HepG2 (cell line): ENCODE measurements at regions not wholly inside any gene's neighbourhood (a gene's known extent, or its start where the extent isn't known, plus 50 kb on each side); places are given as distances from the start of the nearest gene placed in this dataset.

ENCODE experiments used
- ATAC-seq: fragments of 200-7000 bp; cut with Tn5 transposase; 3 replicates; pipeline ENCODE4 v1.9.1; 2020; ENCODE audit warnings: mild to moderate bottlenecking, moderate library complexity
- BruUV-seq: library from RNA; stranded (reverse); fragments of 400-500 nt; replicated peaks from 2 replicates; lab custom pipeline; 2021; lab: Mats Ljungman, UMichigan
- CTCF ChIA-PET: fragments of 300-600 bp; formaldehyde crosslinking; extraction: SDS; loops from one replicate; lab custom pipeline; 2021; ENCODE audit warnings: low total read pairs, inconsistent platforms, low intra/inter-chr PET ratio; lab: Yijun Ruan, JAX
- POLR2A ChIA-PET: fragments of 350-600 bp; sonication (Branson Sonifier 250); formaldehyde crosslinking; loops from one replicate; lab custom pipeline; 2020; ENCODE audit warnings: antibody characterized with exemption, inconsistent platforms; lab: Yijun Ruan, JAX
- DNase-seq: peaks from one replicate; pipeline ENCODE4 v3.0.0-alpha.2; 2015; ENCODE audit warnings: low spot score
- FAIRE-seq: peaks from 3 replicates; lab custom pipeline; 2011; peaks lifted over from hg19 to GRCh38; lab: Jason Lieb, UNC
- H2AFZ ChIP-seq: one replicate; pipeline ENCODE4 v1.6.1; 2011; ENCODE audit warnings: low read length, inconsistent platforms
- H3K27ac ChIP-seq: fragments of 300-600 bp; 3 replicates; pipeline ENCODE4 v1.8.0; 2011; ENCODE audit warnings: mixed run types, mild to moderate bottlenecking, mixed read lengths, low read length, inconsistent platforms; ENCODE audit not compliant: insufficient read depth; ENCODE audit errors: extremely low read length
- H3K27me3 ChIP-seq, 2 experiments: fragments of 200-600 bp in 1 of 2; 2 replicates in 1 of 2; 3 replicates in 1 of 2; pipeline versions ENCODE4 v1.6.0 to v1.8.0; 2011; ENCODE audit warnings: low read length in 2 of 2, mild to moderate bottlenecking in 2 of 2, moderate library complexity in 2 of 2, inconsistent platforms in 1 of 2; ENCODE audit not compliant: insufficient read depth in 2 of 2, control insufficient read depth in 1 of 2
- H3K36me3 ChIP-seq, 2 experiments: fragments of 200-600 bp in 1 of 2; replicated peaks in 1 of 2; 2 replicates in 1 of 2; 3 replicates in 1 of 2; pipeline versions ENCODE4 v1.5.1 to v1.8.0; 2011; ENCODE audit warnings: low read length in 2 of 2, inconsistent platforms in 1 of 2; ENCODE audit not compliant: insufficient read depth in 2 of 2, control insufficient read depth in 1 of 2
- H3K4me1 ChIP-seq: 2 replicates; pipeline ENCODE4 v1.5.1; 2012; ENCODE audit warnings: low read length, inconsistent platforms; ENCODE audit not compliant: insufficient read depth
- H3K4me2 ChIP-seq: 2 replicates; pipeline ENCODE4 v1.6.0; 2011; ENCODE audit warnings: low read depth, low read length, inconsistent platforms
- H3K4me3 ChIP-seq, 3 experiments: fragments of 200-600 bp in 1 of 3; sonication (generic), shearing (Covaris generic) in 1 of 3; replicated peaks in 1 of 3; 2 replicates each; pipeline ENCODE4 v1.5.1; 2011 to 2016; ENCODE audit warnings: low read length in 3 of 3, inconsistent platforms in 2 of 3, low read depth in 2 of 3, mild to moderate bottlenecking in 2 of 3, control low read depth in 1 of 3, mixed read lengths in 1 of 3; ENCODE audit not compliant: insufficient read depth in 1 of 3
- H3K79me2 ChIP-seq: one replicate; pipeline ENCODE4 v1.6.1; 2011; ENCODE audit warnings: low read length, inconsistent platforms; ENCODE audit not compliant: insufficient read depth
- H3K9ac ChIP-seq: 2 replicates; pipeline ENCODE4 v1.6.0; 2011; ENCODE audit warnings: mild to moderate bottlenecking, low read depth, low read length, inconsistent platforms; ENCODE audit not compliant: insufficient read depth
- H3K9me3 ChIP-seq: 2 replicates; pipeline ENCODE4 v1.5.1; 2012; ENCODE audit warnings: mild to moderate bottlenecking, low read length
- H4K20me1 ChIP-seq: 2 replicates; pipeline ENCODE4 v1.6.0; 2011; ENCODE audit warnings: inconsistent platforms, mild to moderate bottlenecking, low read length, moderate library complexity; ENCODE audit not compliant: insufficient read depth
- ARID3A ChIP-seq: IDR thresholded peaks from 2 replicates; pipeline ENCODE4 v1.6.1; 2012; ENCODE audit warnings: low read depth, low read length, improper control_type of control experiment
- BCL3 ChIP-seq: sonication (generic); formaldehyde crosslinking; IDR thresholded peaks from 2 replicates; pipeline ENCODE4 v1.5.1; 2020; ENCODE audit warnings: mild to moderate bottlenecking, missing genetic modification reagents, moderate library complexity
- BHLHE40 ChIP-seq: IDR thresholded peaks from 2 replicates; pipeline ENCODE4 v1.6.1; 2011; ENCODE audit warnings: low read length, improper control_type of control experiment
- ELF4 ChIP-seq: sonication (generic); formaldehyde crosslinking; IDR thresholded peaks from 2 replicates; pipeline ENCODE4 v1.5.0; 2020; ENCODE audit warnings: missing genetic modification reagents, mild to moderate bottlenecking, moderate library complexity, borderline replicate concordance
- ESRRA ChIP-seq: sonication (generic); formaldehyde crosslinking; IDR thresholded peaks from 2 replicates; pipeline ENCODE4 v1.5.1; 2020; ENCODE audit warnings: mild to moderate bottlenecking, low read depth, missing genetic modification reagents
- KLF9 ChIP-seq: IDR thresholded peaks from 2 replicates; pipeline ENCODE4 v1.6.1; 2016; ENCODE audit warnings: low read depth
- MAF1 ChIP-seq: sonication (generic); formaldehyde crosslinking; IDR thresholded peaks from 2 replicates; pipeline ENCODE4 v1.5.0; 2020; ENCODE audit warnings: missing genetic modification reagents, borderline replicate concordance
- SRSF1 ChIP-seq: fragments of 200-400 bp; formaldehyde crosslinking; optimal IDR thresholded peaks from 2 replicates; pipeline ENCODE3; 2017; ENCODE audit warnings: mild to moderate bottlenecking, low read depth, low read length, moderate library complexity
- SYNCRIP ChIP-seq: fragments of 200-400 bp; formaldehyde crosslinking; IDR thresholded peaks from 2 replicates; pipeline ENCODE4 v1.6.1; 2018; ENCODE audit warnings: mild to moderate bottlenecking, low read depth, low read length; ENCODE audit not compliant: insufficient read depth
- ZBTB21 ChIP-seq: sonication (generic); formaldehyde crosslinking; IDR thresholded peaks from 2 replicates; pipeline ENCODE4 v1.4.0; 2020; ENCODE audit warnings: missing genetic modification reagents
- ZBTB25 ChIP-seq: IDR thresholded peaks from 2 replicates; pipeline ENCODE4 v1.6.1; 2018; ENCODE audit warnings: missing genetic modification reagents
- ZBTB38 ChIP-seq: sonication (generic); formaldehyde crosslinking; IDR thresholded peaks from 2 replicates; pipeline ENCODE4 v1.5.1; 2020; ENCODE audit warnings: mild to moderate bottlenecking, missing genetic modification reagents
- ZBTB42 ChIP-seq: sonication (generic); formaldehyde crosslinking; IDR thresholded peaks from 2 replicates; pipeline ENCODE4 v1.5.0; 2020; ENCODE audit warnings: mild to moderate bottlenecking, missing genetic modification reagents
- WGBS: methylation state at CpG from one replicate; pipeline ENCODE4 v1.1.6; 2017; ENCODE audit warnings: low lambda C conversion rate; 5-methylcytosine and 5-hydroxymethylcytosine counted together
- in situ Hi-C: cut with HindIII; loops from 2 replicates; pipeline ENCODE4 v1.10.0; 2017; ENCODE audit warnings: low pct_unique_long_range_greater_than_20kb; ENCODE audit not compliant: extremely low pct_ligation_motif_present
- intact Hi-C: fragments of 100-400 bp; cut with micrococcal nuclease; formaldehyde crosslinking; loops from one replicate; pipeline ENCODE4 v1.10.0; 2022; ENCODE audit not compliant: unreplicated experiment
- TF ChIP-seq, protein P1 (sequence below): sonication (generic); formaldehyde crosslinking; IDR thresholded peaks from 2 replicates; pipeline ENCODE4 v1.4.0; 2020; ENCODE audit warnings: missing genetic modification reagents, borderline replicate concordance
- TF ChIP-seq, protein P2 (sequence below): sonication (generic); formaldehyde crosslinking; IDR thresholded peaks from 2 replicates; pipeline ENCODE4 v1.5.1; 2020; ENCODE audit warnings: missing genetic modification reagents, mild to moderate bottlenecking, borderline replicate concordance

- no peak for TF ChIP-seq ZBTB25 (CRISPR knock-in tag)
- TF ChIP-seq KLF9 (CRISPR knock-in tag) = no peak
These were observed 790.6 kb upstream of the TYRP1 start (continued) for GRCh38 chr9:11902610-11903009.

DNA sequence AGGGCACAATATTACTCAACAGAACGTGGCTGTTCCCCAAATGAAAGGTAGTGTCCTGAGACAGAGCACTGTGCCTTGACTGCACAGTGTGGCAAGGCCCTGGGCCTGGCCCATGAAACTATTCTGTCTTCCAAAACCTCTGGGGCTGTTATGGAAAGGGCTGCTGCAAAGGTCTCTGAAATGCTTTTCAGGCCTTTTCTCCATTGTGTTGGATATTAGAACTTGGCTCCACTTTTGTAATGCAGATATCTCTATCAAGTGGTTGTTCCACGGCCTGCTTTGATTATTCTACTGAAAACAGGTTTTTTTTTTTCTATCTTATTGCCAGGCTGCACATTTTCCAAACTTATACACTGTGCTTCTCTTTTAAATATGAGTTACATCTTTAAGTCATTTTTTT lies 777.5 kb upstream of the TYRP1 start:
- 0% methylated on average over 2 of the region's 2 CpGs for WGBS
- Histone ChIP-seq H3K79me2 (no peaks in the 10 kb centered on the region), H3K9ac (no peak overlapping the region), H3K27ac (no peak overlapping the region), H3K9me3 (peaks cover 89% of the 10 kb centered on the region), H4K20me1 (no peaks in the 10 kb centered on the region), H3K36me3 (no peaks in the 10 kb centered on the region), H3K4me2 (no peak overlapping the region), H3K27me3 (no peaks in the 10 kb centered on the region), H3K4me1 (no peaks in the 10 kb centered on the region), H3K4me3 (no peak overlapping the region), H2AFZ (no peak overlapping the region)
- BruUV-seq = no TSS peak
- POLR2A ChIA-PET = no interaction called here
- FAIRE-seq (no peak), DNase-seq (no peak), ATAC-seq (no peak)
- CTCF ChIA-PET = no interaction called here
- in situ Hi-C loops = no loop called here
- intact Hi-C loops = no loop called here
- no peak for TF ChIP-seq ELF4
- TF ChIP-seq SRSF1 = no peak
- no peak for TF ChIP-seq BCL3 (CRISPR knock-in tag)
- TF ChIP-seq ESRRA (CRISPR knock-in tag) = no peak
- TF ChIP-seq, protein P1, sequence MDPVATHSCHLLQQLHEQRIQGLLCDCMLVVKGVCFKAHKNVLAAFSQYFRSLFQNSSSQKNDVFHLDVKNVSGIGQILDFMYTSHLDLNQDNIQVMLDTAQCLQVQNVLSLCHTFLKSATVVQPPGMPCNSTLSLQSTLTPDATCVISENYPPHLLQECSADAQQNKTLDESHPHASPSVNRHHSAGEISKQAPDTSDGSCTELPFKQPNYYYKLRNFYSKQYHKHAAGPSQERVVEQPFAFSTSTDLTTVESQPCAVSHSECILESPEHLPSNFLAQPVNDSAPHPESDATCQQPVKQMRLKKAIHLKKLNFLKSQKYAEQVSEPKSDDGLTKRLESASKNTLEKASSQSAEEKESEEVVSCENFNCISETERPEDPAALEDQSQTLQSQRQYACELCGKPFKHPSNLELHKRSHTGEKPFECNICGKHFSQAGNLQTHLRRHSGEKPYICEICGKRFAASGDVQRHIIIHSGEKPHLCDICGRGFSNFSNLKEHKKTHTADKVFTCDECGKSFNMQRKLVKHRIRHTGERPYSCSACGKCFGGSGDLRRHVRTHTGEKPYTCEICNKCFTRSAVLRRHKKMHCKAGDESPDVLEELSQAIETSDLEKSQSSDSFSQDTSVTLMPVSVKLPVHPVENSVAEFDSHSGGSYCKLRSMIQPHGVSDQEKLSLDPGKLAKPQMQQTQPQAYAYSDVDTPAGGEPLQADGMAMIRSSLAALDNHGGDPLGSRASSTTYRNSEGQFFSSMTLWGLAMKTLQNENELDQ = no peak
- TF ChIP-seq MAF1 (CRISPR knock-in tag) = no peak
- TF ChIP-seq ARID3A = no peak
- no peak for TF ChIP-seq ZBTB38 (CRISPR knock-in tag)
- TF ChIP-seq BHLHE40 = no peak
- TF ChIP-seq ZBTB42 (CRISPR knock-in tag) = no peak
- TF ChIP-seq, protein P2, sequence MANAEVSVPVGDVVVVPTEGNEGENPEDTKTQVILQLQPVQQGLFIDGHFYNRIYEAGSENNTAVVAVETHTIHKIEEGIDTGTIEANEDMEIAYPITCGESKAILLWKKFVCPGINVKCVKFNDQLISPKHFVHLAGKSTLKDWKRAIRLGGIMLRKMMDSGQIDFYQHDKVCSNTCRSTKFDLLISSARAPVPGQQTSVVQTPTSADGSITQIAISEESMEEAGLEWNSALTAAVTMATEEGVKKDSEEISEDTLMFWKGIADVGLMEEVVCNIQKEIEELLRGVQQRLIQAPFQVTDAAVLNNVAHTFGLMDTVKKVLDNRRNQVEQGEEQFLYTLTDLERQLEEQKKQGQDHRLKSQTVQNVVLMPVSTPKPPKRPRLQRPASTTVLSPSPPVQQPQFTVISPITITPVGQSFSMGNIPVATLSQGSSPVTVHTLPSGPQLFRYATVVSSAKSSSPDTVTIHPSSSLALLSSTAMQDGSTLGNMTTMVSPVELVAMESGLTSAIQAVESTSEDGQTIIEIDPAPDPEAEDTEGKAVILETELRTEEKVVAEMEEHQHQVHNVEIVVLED (CRISPR knock-in tag) = no peak
- no peak for TF ChIP-seq SYNCRIP
- TF ChIP-seq ZBTB21 (CRISPR knock-in tag) = no peak
